A549 (cell line): ENCODE measurements at regions not wholly inside any gene's neighbourhood (a gene's known extent, or its start where the extent isn't known, plus 50 kb on each side); places are given as distances from the start of the nearest gene placed in this dataset.

Experiments used
- CTCF ChIP-seq: fragments of >200 bp; sonication (Bioruptor Twin); formaldehyde crosslinking; IDR thresholded peaks from 3 replicates; pipeline ENCODE4 v1.5.1; 2016
- SMC3 ChIP-seq: fragments of >200 bp; sonication (Bioruptor Twin); formaldehyde crosslinking; IDR thresholded peaks from 3 replicates; pipeline ENCODE4 v1.6.1; 2018; ENCODE audit warnings: inconsistent platforms
- TF ChIP-seq, protein P1 (sequence below): fragments of 250-450 bp; sonication (Bioruptor Pico); IDR thresholded peaks from 2 replicates; pipeline ENCODE4 v1.5.0; 2020; ENCODE audit warnings: low read depth, mild to moderate bottlenecking, moderate library complexity

DNA sequence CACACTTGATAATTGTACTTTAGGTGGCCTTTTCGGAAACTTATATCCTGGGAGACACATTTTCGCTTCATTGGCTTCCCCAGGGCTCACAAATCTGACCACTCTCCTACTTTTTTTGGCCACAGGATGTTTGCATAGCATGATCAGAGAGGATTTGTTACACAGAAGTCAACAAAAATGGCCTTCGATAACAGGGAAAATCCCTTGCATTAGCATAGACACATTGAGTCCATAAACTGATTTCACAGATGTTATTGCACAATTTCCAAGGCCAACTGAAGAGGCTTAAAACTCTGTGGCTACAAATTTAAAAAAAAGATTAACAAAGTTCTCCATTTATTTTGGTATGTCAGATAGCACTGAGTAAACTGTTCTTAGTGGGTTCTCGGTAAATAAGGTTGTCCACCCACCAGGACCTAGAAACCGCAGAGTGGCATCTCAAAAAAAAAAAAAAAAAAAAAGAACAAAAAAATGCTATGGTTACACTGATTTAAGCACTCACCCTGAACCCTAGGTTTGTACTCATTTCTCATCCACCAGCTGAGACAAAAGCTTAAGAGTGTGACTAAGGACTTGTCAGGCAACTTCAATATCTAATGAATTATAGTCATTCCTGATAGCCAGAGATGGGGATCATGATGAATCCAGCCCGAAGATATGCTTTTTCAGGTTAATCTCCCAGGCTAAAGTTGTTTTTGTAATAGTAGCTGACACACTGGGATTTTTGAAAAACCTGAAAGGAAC is 188.9 kb upstream of the SYNPR start:
- TF ChIP-seq CTCF: no peak
- TF ChIP-seq SMC3: no peak
- TF ChIP-seq, protein P1, sequence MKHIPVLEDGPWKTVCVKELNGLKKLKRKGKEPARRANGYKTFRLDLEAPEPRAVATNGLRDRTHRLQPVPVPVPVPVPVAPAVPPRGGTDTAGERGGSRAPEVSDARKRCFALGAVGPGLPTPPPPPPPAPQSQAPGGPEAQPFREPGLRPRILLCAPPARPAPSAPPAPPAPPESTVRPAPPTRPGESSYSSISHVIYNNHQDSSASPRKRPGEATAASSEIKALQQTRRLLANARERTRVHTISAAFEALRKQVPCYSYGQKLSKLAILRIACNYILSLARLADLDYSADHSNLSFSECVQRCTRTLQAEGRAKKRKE (CRISPR knock-in tag): no peak
